CD14-positive monocyte (primary cell): ENCODE measurements at regions not wholly inside any gene's neighbourhood (a gene's known extent, or its start where the extent isn't known, plus 50 kb on each side); places are given as distances from the start of the nearest gene placed in this dataset.

Source experiments
- DNase-seq, 3 donors: peaks; one replicate each; pipeline ENCODE4 v3.0.0-alpha.2; 2011 to 2022
- H2AFZ ChIP-seq: 2 replicates; pipeline ENCODE4 v1.6.0; 2012; ENCODE audit warnings: mild to moderate bottlenecking, low read depth, low read length, inconsistent platforms; ENCODE audit not compliant: insufficient read depth, poor library complexity, severe bottlenecking
- H3K27ac ChIP-seq, 2 donors: 1 replicate in 1 of 2; 2 replicates in 1 of 2; pipeline ENCODE4 v1.5.1; 2012 to 2013; ENCODE audit warnings: low read length in 2 of 2, control low read depth in 1 of 2, inconsistent platforms in 1 of 2, low read depth in 1 of 2, mild to moderate bottlenecking in 1 of 2
- H3K27me3 ChIP-seq, 2 donors: one replicate each; pipeline versions ENCODE4 v1.6.0 to v1.6.1; 2011 to 2013; ENCODE audit warnings: low read length in 2 of 2; ENCODE audit not compliant: control insufficient read depth in 2 of 2, insufficient read depth in 2 of 2
- H3K36me3 ChIP-seq, 2 donors: replicated peaks in 1 of 2; 1 replicate in 1 of 2; 2 replicates in 1 of 2; pipeline versions ENCODE4 v1.5.1 to v1.6.1; 2012 to 2013; ENCODE audit warnings: low read length in 2 of 2, control low read depth in 1 of 2, inconsistent platforms in 1 of 2, mild to moderate bottlenecking in 1 of 2; ENCODE audit not compliant: insufficient read depth in 2 of 2, control insufficient read depth in 1 of 2
- H3K4me1 ChIP-seq, 2 donors: 1 replicate in 1 of 2; 2 replicates in 1 of 2; pipeline versions ENCODE4 v1.5.1 to v1.6.1; 2012 to 2013; ENCODE audit warnings: low read length in 2 of 2, control low read depth in 1 of 2, inconsistent platforms in 1 of 2, mild to moderate bottlenecking in 1 of 2, moderate library complexity in 1 of 2; ENCODE audit not compliant: insufficient read depth in 2 of 2, control insufficient read depth in 1 of 2
- H3K4me2 ChIP-seq: replicated peaks from 2 replicates; pipeline ENCODE3; 2012; ENCODE audit warnings: low read length, moderate library complexity, mild to moderate bottlenecking; ENCODE audit not compliant: poor library complexity, severe bottlenecking; ENCODE audit errors: extremely low read depth
- H3K4me3 ChIP-seq, 3 experiments: fragments of 200-600 bp in 1 of 3; sonication (generic) in 1 of 3; replicated peaks in 1 of 3; 1 replicate in 2 of 3; 2 replicates in 1 of 3; pipeline ENCODE4 v1.5.1; 2011 to 2013; ENCODE audit warnings: low read length in 3 of 3, mild to moderate bottlenecking in 3 of 3, control low read depth in 2 of 3, low read depth in 2 of 3, inconsistent platforms in 1 of 3, moderate library complexity in 1 of 3
- H3K79me2 ChIP-seq: 2 replicates; pipeline ENCODE4 v1.6.0; 2012; ENCODE audit warnings: mild to moderate bottlenecking, control low read depth, inconsistent platforms, low read length, moderate library complexity; ENCODE audit not compliant: insufficient read depth
- H3K9ac ChIP-seq: 2 replicates; pipeline ENCODE4 v1.6.0; 2017; ENCODE audit warnings: low read length, mild to moderate bottlenecking; ENCODE audit not compliant: insufficient read depth, poor library complexity, severe bottlenecking
- H3K9me3 ChIP-seq, 2 donors: replicated peaks in 1 of 2; 1 replicate in 1 of 2; 2 replicates in 1 of 2; pipeline versions ENCODE4 v1.5.1 to v1.6.1; 2012 to 2013; ENCODE audit warnings: low read length in 2 of 2, control low read depth in 1 of 2; ENCODE audit not compliant: control insufficient read depth in 1 of 2, insufficient read depth in 1 of 2
- H4K20me1 ChIP-seq: 2 replicates; pipeline ENCODE4 v1.6.0; 2012; ENCODE audit warnings: mild to moderate bottlenecking, low read length, control low read depth, moderate library complexity; ENCODE audit not compliant: insufficient read depth
- H3K27ac Mint-ChIP-seq, 7 donors: one replicate each; pipeline ENCODE4 v1.8.0; 2020; ENCODE audit warnings: mild to moderate bottlenecking in 7 of 7, mixed read lengths in 7 of 7, moderate library complexity in 6 of 7, inconsistent platforms in 2 of 7
- H3K27me3 Mint-ChIP-seq, 3 donors: one replicate each; pipeline ENCODE4 v1.8.0; 2021 to 2022; ENCODE audit warnings: low read depth in 3 of 3, mild to moderate bottlenecking in 3 of 3, mixed read lengths in 3 of 3, moderate library complexity in 3 of 3, inconsistent platforms in 1 of 3
- H3K36me3 Mint-ChIP-seq, 2 donors: one replicate each; pipeline ENCODE4 v1.8.0; 2020; ENCODE audit warnings: mixed read lengths in 2 of 2, inconsistent platforms in 1 of 2, mild to moderate bottlenecking in 1 of 2
- H3K4me1 Mint-ChIP-seq: one replicate; pipeline ENCODE4 v1.8.0; 2020; ENCODE audit warnings: mild to moderate bottlenecking, mixed read lengths
- H3K4me3 Mint-ChIP-seq, 2 donors: one replicate each; pipeline ENCODE4 v1.8.0; 2020; ENCODE audit warnings: mild to moderate bottlenecking in 2 of 2, mixed read lengths in 2 of 2, moderate library complexity in 1 of 2
- H3K9me3 Mint-ChIP-seq, 7 donors: one replicate each; pipeline ENCODE4 v1.8.0; 2020 to 2022; ENCODE audit warnings: mixed read lengths in 7 of 7, mild to moderate bottlenecking in 6 of 7, moderate library complexity in 6 of 7, inconsistent platforms in 2 of 7
- WGBS: methylation state at CpG from one replicate; pipeline ENCODE4 v1.1.5; 2013; ENCODE audit warnings: missing lambda C conversion rate; ENCODE audit not compliant: insufficient coverage; 5-methylcytosine and 5-hydroxymethylcytosine counted together
- intact Hi-C, 2 donors: fragments of 100-400 bp; cut with micrococcal nuclease; formaldehyde crosslinking; loops; one replicate each; pipeline versions ENCODE4 v1.15.0 to v1.15.1; 2023
- TF ChIP-seq, protein P1 (sequence below): fragments of 200-600 bp; IDR thresholded peaks from one replicate; pipeline ENCODE4 v1.8.0; 2022; ENCODE audit warnings: antibody characterized with exemption, mild to moderate bottlenecking

DNA sequence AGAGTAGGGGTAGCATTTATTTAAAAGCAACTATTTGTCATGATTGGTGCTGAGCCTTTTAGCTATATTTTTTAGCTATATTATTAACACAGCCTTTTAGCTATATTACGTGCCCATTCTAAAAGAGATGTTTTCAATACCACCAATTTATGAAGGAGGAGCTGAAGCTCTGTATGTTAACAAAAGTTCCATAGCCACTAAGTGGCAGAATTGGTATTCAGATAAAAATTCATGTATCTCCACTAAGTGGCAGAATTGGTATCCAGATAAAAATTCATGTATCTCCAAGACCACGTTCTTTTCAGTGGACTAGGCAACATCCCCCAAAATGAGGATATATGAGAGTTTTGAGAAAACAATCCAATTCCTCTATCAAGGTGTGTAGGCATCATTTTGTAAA lies 268.6 kb downstream of the HGF start:
- H3K27ac Mint-ChIP-seq, result no peak overlapping the region
- Histone ChIP-seq H4K20me1 (no peaks in the 10 kb centered on the region), H3K4me1 (no peaks in the 10 kb centered on the region), H3K9ac (no peak overlapping the region), H3K36me3 (no peaks in the 10 kb centered on the region), H3K9me3 (no peaks in the 10 kb centered on the region), H3K79me2 (no peaks in the 10 kb centered on the region), H2AFZ (no peak overlapping the region), H3K27ac (no peak overlapping the region), H3K4me3 (no peak overlapping the region), H3K4me2 (no peak overlapping the region), H3K27me3 (no peaks in the 10 kb centered on the region)
- WGBS, result no CpG with 5 or more reads among the region's 2 CpGs
- H3K4me3 Mint-ChIP-seq, result no peak overlapping the region
- TF ChIP-seq, protein P1, sequence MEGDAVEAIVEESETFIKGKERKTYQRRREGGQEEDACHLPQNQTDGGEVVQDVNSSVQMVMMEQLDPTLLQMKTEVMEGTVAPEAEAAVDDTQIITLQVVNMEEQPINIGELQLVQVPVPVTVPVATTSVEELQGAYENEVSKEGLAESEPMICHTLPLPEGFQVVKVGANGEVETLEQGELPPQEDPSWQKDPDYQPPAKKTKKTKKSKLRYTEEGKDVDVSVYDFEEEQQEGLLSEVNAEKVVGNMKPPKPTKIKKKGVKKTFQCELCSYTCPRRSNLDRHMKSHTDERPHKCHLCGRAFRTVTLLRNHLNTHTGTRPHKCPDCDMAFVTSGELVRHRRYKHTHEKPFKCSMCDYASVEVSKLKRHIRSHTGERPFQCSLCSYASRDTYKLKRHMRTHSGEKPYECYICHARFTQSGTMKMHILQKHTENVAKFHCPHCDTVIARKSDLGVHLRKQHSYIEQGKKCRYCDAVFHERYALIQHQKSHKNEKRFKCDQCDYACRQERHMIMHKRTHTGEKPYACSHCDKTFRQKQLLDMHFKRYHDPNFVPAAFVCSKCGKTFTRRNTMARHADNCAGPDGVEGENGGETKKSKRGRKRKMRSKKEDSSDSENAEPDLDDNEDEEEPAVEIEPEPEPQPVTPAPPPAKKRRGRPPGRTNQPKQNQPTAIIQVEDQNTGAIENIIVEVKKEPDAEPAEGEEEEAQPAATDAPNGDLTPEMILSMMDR, result no peak
- no peak for DNase-seq
- peaks cover 0 to 2% (median 0%) of the 10 kb centered on the region in 3 donors for H3K27me3 Mint-ChIP-seq
- no peaks in the 10 kb centered on the region for H3K36me3 Mint-ChIP-seq
- intact Hi-C loops, result loop anchor here (5.0 to 10.0 kb wide), 4 partner anchors 456 to 1074 kb away; no protein-coding TSS in a partner anchor
- no peaks in the 10 kb centered on the region for H3K9me3 Mint-ChIP-seq
- H3K4me1 Mint-ChIP-seq, result peaks cover 7% of the 10 kb centered on the region

DNA sequence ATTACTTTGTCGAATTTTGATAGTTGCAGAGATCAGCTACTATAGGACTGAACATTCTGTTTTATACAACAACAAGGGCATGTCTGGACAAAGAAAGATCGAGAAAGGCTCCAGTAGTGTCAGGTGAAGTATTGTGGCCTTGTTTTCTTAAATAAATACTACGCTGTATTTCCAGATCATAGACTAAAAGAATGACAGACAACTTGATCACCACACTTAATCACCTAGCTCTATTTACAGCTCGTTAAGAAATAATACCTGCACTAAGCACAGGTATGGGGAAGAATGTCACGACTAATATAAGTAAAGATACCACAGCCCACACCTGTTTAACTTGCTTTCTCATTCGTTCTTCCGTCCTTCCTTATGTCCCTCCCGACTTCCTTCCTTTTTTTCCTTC lies 269.2 kb downstream of the HGF start:
- TF ChIP-seq, protein P1, result no peak
- H4K20me1 ChIP-seq, result no peaks in the 10 kb centered on the region
- no peak overlapping the region for H2AFZ ChIP-seq
- Mint-ChIP-seq H3K4me3 (no peak overlapping the region), H3K4me1 (peaks cover 7% of the 10 kb centered on the region), H3K27me3 (peaks cover 0 to 2% (median 0%) of the 10 kb centered on the region in 3 donors), H3K27ac (no peak overlapping the region), H3K36me3 (no peaks in the 10 kb centered on the region), H3K9me3 (no peaks in the 10 kb centered on the region)
- no peaks in the 10 kb centered on the region for H3K9me3 ChIP-seq
- H3K4me1 ChIP-seq, result no peaks in the 10 kb centered on the region
- no peak overlapping the region for H3K27ac ChIP-seq
- no peak overlapping the region for H3K4me2 ChIP-seq
- no peak overlapping the region for H3K4me3 ChIP-seq
- H3K36me3 ChIP-seq, result no peaks in the 10 kb centered on the region
- H3K9ac ChIP-seq, result no peak overlapping the region
- no peak for DNase-seq
- H3K27me3 ChIP-seq, result no peaks in the 10 kb centered on the region
- H3K79me2 ChIP-seq, result no peaks in the 10 kb centered on the region
- no CpG with 5 or more reads among the region's 8 CpGs for WGBS
- intact Hi-C loops, result loop anchor here (5.0 to 10.0 kb wide), 4 partner anchors 457 to 1074 kb away; no protein-coding TSS in a partner anchor
